Endodermal cell (in vitro differentiated cells): ENCODE measurements at regions not wholly inside any gene's neighbourhood (a gene's known extent, or its start where the extent isn't known, plus 50 kb on each side); places are given as distances from the start of the nearest gene placed in this dataset.

Experiments used
- DNase-seq: peaks from one replicate; pipeline ENCODE4 v3.0.0-alpha.2; 2017
- H3K27ac ChIP-seq: 2 replicates; pipeline ENCODE4 v1.5.1; 2013; ENCODE audit warnings: mild to moderate bottlenecking, low read depth, low read length, moderate library complexity
- H3K27me3 ChIP-seq: 2 replicates; pipeline ENCODE4 v1.6.1; 2013; ENCODE audit warnings: mild to moderate bottlenecking, low read length, moderate library complexity; ENCODE audit not compliant: insufficient read depth, control insufficient read depth, poor library complexity, severe bottlenecking
- H3K36me3 ChIP-seq: 2 replicates; pipeline ENCODE4 v1.7.0; 2013; ENCODE audit warnings: mild to moderate bottlenecking, low read length, moderate library complexity; ENCODE audit not compliant: control insufficient read depth, insufficient read depth
- H3K4me1 ChIP-seq: one replicate; pipeline ENCODE4 v1.7.0; 2013; ENCODE audit warnings: low read length; ENCODE audit not compliant: control insufficient read depth, insufficient read depth
- H3K4me3 ChIP-seq: 2 replicates; pipeline ENCODE4 v1.5.1; 2013; ENCODE audit warnings: mild to moderate bottlenecking, low read length, moderate library complexity
- H3K9ac ChIP-seq: 2 replicates; pipeline ENCODE4 v1.6.1; 2013; ENCODE audit warnings: mild to moderate bottlenecking, low read length, moderate library complexity; ENCODE audit not compliant: poor library complexity, severe bottlenecking; ENCODE audit errors: extremely low read depth
- H3K9me3 ChIP-seq: 2 replicates; pipeline ENCODE4 v1.6.1; 2013; ENCODE audit warnings: mild to moderate bottlenecking, low read length, moderate library complexity; ENCODE audit not compliant: control insufficient read depth
- H3K27ac Mint-ChIP-seq: 2 replicates; pipeline ENCODE4 v1.8.0; 2020; ENCODE audit warnings: mixed read lengths
- H3K27me3 Mint-ChIP-seq: 2 replicates; pipeline ENCODE4 v1.8.0; 2021; ENCODE audit warnings: mild to moderate bottlenecking, mixed read lengths; ENCODE audit not compliant: insufficient read depth
- H3K36me3 Mint-ChIP-seq: 2 replicates; pipeline ENCODE4 v1.8.0; 2020; ENCODE audit warnings: low read depth, mixed read lengths
- H3K4me1 Mint-ChIP-seq: 2 replicates; pipeline ENCODE4 v1.8.0; 2020; ENCODE audit warnings: mixed read lengths
- H3K4me3 Mint-ChIP-seq: 2 replicates; pipeline ENCODE4 v1.8.0; 2020; ENCODE audit warnings: mild to moderate bottlenecking, moderate library complexity, mixed read lengths
- H3K9me3 Mint-ChIP-seq: 2 replicates; pipeline ENCODE4 v1.8.0; 2020; ENCODE audit warnings: mild to moderate bottlenecking, mixed read lengths
- CTCF ChIP-seq: fragments of 200-600 bp; sonication (generic); conservative IDR thresholded peaks from 2 replicates; pipeline ENCODE4 v1.5.0; 2021; ENCODE audit warnings: antibody characterized with exemption, mild to moderate bottlenecking
- WGBS, 2 experiments: methylation state at CpG; one replicate each; pipeline versions ENCODE4 v1.1.5 to v1.1.7; 2013; ENCODE audit warnings: missing lambda C conversion rate in 2 of 2, mixed read lengths in 1 of 2; ENCODE audit not compliant: insufficient coverage in 1 of 2, insufficient read length in 1 of 2; 5-methylcytosine and 5-hydroxymethylcytosine counted together

GRCh38 chr6:137378090-137378369 lies 116.2 kb downstream of the OLIG3 start:
- no peaks in the 10 kb centered on the region for H3K9me3 ChIP-seq
- H3K27me3 ChIP-seq, result no peaks in the 10 kb centered on the region
- Mint-ChIP-seq H3K27me3 (peaks cover 9% of the 10 kb centered on the region), H3K4me3 (no peak overlapping the region), H3K27ac (no peak overlapping the region), H3K4me1 (no peaks in the 10 kb centered on the region), H3K9me3 (peaks cover 3% of the 10 kb centered on the region), H3K36me3 (no peaks in the 10 kb centered on the region)
- H3K36me3 ChIP-seq, result no peaks in the 10 kb centered on the region
- no peak for TF ChIP-seq CTCF
- H3K4me1 ChIP-seq, result no peaks in the 10 kb centered on the region
- 90 to 94% methylated on average over 2 of the region's 2 CpGs for WGBS, 2 experiments
- no peak overlapping the region for H3K4me3 ChIP-seq
- no peak for DNase-seq
- no peak overlapping the region for H3K9ac ChIP-seq
- H3K27ac ChIP-seq, result no peak overlapping the region

DNA sequence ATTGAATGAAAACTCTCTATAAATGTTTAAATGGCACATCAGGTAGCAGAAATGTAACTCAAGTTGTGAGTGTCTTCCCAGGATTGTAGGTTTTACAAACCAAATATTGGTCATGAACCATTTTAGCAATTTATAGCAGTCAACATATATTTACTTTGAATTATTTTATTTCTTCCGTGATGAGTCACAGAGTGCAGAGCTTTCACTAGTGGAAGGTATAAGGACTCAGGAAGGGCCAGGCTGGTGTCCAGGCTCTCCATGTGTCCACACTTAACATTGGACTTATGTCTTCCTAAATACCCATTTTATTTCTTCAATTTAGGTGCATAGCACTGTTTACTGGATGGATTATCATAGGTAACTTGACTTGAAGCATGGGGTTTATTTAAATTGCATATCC lies 120.9 kb downstream of the OLIG3 start:
- no peaks in the 10 kb centered on the region for H3K9me3 ChIP-seq
- H3K27ac ChIP-seq, result no peak overlapping the region
- Mint-ChIP-seq H3K9me3 (no peaks in the 10 kb centered on the region), H3K36me3 (no peaks in the 10 kb centered on the region), H3K4me3 (no peak overlapping the region), H3K27ac (no peak overlapping the region), H3K4me1 (peaks cover 8% of the 10 kb centered on the region), H3K27me3 (no peaks in the 10 kb centered on the region)
- 100% methylated on average over 1 of the region's 1 CpG; no CpG with 5 or more reads in 1 of the 2 experiments for WGBS, 2 experiments
- H3K4me1 ChIP-seq, result no peaks in the 10 kb centered on the region
- no peak for DNase-seq
- no peak for TF ChIP-seq CTCF
- H3K27me3 ChIP-seq, result no peaks in the 10 kb centered on the region
- H3K4me3 ChIP-seq, result no peak overlapping the region
- H3K36me3 ChIP-seq, result no peaks in the 10 kb centered on the region
- no peak overlapping the region for H3K9ac ChIP-seq

- no peak overlapping the region for H3K27ac Mint-ChIP-seq
- TF ChIP-seq CTCF, result no peak
- H3K4me3 Mint-ChIP-seq, result no peak overlapping the region
- Histone ChIP-seq H3K27ac (no peak overlapping the region), H3K9ac (no peak overlapping the region), H3K36me3 (no peaks in the 10 kb centered on the region), H3K9me3 (no peaks in the 10 kb centered on the region), H3K4me3 (no peak overlapping the region), H3K4me1 (no peaks in the 10 kb centered on the region), H3K27me3 (no peaks in the 10 kb centered on the region)
- H3K9me3 Mint-ChIP-seq, result no peaks in the 10 kb centered on the region
- no peaks in the 10 kb centered on the region for H3K36me3 Mint-ChIP-seq
- WGBS, 2 experiments, result 94 to 100% methylated on average over 2 of the region's 2 CpGs
- H3K27me3 Mint-ChIP-seq, result no peaks in the 10 kb centered on the region
- H3K4me1 Mint-ChIP-seq, result peaks cover 8% of the 10 kb centered on the region
- DNase-seq, result no peak
Measured at GRCh38 chr6:137372532-137372931, 121.7 kb downstream of the OLIG3 start.
